ENCODE measurements at regions not wholly inside any gene's neighbourhood (a gene's known extent, or its start where the extent isn't known, plus 50 kb on each side); places are given as distances from the start of the nearest gene placed in this dataset.
A peak's percentile ranks its signal among the peaks of the same experiment; 100 is the strongest.

DNA sequence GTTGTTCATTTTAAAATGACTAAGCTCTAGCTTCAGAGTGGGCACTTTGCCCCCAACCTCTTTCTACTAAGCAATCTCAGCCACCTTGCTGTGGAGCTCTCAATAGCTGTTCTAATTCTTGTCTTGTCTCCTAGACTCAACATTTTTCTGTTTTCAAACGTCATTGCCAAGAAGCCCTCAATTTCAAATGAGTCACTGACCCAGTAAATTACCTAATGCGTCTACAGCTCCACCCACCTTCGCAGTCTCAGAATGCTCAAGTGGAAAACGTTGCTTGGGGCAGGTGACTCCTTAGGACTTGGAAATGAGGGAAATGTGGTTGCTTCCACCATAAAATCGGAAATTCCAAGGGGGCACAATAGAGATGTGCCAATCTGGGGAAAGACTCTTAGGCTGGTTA lies 59.0 kb downstream of the ING2 start:
- H3K36me3 ChIP-seq (ENCODE audit: insufficient read depth, low read length) = no peaks in the 10 kb centered on the region
- H3K27me3 ChIP-seq (ENCODE audit: insufficient read depth, low read length) = peaks cover 5% of the 10 kb centered on the region

DNA sequence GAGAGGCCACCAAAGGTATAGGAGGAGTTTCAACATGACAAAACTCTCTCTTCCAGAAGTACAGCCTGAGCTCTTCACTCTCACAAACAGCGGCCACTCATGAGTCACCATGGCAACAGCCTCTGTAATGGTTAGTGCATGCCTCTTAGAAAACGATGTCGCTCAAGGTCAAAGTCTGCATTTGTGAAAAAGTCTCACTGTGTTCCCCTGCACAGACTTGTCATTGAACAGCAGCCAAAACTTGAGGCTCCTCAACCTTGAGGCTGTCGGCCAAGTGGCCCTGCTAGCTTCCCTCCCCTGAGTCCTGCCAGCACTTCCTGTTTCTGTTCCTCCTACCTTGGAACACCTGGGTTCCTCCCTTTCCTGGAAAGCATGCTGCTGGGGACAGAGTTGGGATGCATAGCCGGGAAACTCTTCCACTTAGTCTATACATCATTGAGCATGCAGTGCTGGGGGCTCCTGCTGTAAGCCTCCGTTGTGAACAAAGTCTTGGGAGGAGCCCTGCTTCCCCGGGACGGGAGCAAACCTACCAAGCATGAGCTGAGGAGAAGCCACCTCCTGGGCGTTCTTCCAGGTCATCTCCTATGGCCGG lies 66.6 kb downstream of the ING2 start:
- H3K36me3 ChIP-seq (ENCODE audit: insufficient read depth, low read length) = no peaks in the 10 kb centered on the region
- H3K9me3 ChIP-seq (ENCODE audit: low read length) = no peaks in the 10 kb centered on the region
- peaks cover under 1% of the 10 kb centered on the region for H3K27me3 ChIP-seq (ENCODE audit: insufficient read depth, low read length)
- H3K4me1 ChIP-seq (ENCODE audit: insufficient read depth, low read length) = peaks cover 12% of the 10 kb centered on the region
- peak overlapping the region; percentile 2 for H3K4me3 ChIP-seq (ENCODE audit: low read length)
- no peak overlapping the region for H2AFZ ChIP-seq (ENCODE audit: low read depth, low read length)

More for the DNA sequence above, 59.0 kb downstream of the ING2 start:
- H3K4me3 ChIP-seq (ENCODE audit: low read length) = no peak overlapping the region
- H2AFZ ChIP-seq (ENCODE audit: low read depth, low read length) = no peak overlapping the region
- H3K9me3 ChIP-seq (ENCODE audit: low read length) = no peaks in the 10 kb centered on the region
- H3K4me1 ChIP-seq (ENCODE audit: insufficient read depth, low read length) = peaks cover 22% of the 10 kb centered on the region

DNA sequence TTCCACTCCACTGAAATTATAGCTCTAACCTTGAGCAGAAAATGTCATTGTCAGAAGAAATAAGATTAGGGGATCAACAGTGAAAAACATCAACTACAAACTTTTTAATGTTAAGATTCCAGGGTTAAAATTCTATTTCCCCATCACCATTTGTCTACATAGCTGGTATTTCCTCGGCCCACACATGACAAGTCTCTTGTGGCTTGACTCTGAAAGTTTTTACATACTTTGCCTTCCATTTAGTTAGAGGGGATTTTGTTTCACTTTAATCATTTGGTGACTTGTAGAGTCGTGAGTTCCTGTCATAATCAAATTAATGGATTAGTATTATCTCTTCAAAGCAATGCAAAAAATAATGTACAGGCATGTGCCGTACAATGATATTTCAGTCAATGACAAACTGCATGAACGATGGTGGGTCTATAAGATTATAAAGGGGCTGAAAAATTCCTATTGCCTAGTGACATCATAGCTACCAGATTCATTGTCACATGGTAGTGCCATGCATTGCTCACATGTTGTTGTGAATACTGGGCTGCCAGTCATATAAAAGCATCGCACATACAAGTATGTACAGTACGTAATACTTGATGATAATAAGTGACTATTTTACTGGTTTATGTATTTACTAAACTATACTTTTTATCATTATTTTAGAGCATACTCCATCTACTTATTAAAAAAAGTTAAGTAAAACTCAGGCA lies 72.0 kb downstream of the ING2 start:
- Histone ChIP-seq H3K27me3 (ENCODE audit: insufficient read depth, low read length) (no peaks in the 10 kb centered on the region), H3K4me1 (ENCODE audit: insufficient read depth, low read length) (peaks cover 4% of the 10 kb centered on the region), H2AFZ (ENCODE audit: low read depth, low read length) (no peak overlapping the region), H3K4me3 (ENCODE audit: low read length) (no peak overlapping the region), H3K36me3 (ENCODE audit: insufficient read depth, low read length) (no peaks in the 10 kb centered on the region), H3K9me3 (ENCODE audit: low read length) (no peaks in the 10 kb centered on the region)

DNA sequence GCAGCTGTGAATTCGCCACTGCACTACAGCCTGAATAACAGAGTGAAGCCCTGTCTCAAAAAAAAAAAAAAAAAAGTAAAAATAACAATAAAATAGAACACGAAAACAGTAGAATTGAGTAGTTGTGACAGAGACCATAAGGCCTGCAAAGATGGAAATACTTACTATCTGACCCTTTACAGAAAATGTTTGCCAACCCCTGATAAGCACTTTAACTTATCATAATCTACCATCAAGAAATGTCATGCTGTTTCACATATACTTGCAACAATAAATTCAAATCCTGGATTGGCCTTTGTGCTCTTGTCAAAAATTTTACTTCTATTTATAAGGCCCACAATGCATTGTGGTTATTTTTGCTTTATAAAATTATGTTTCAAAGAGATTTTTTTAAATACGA lies 75.5 kb downstream of the ING2 start:
- Histone ChIP-seq H2AFZ (ENCODE audit: low read depth, low read length) (no peak overlapping the region), H3K9me3 (ENCODE audit: low read length) (peaks cover 2% of the 10 kb centered on the region), H3K36me3 (ENCODE audit: insufficient read depth, low read length) (no peaks in the 10 kb centered on the region), H3K27me3 (ENCODE audit: insufficient read depth, low read length) (no peaks in the 10 kb centered on the region), H3K4me1 (ENCODE audit: insufficient read depth, low read length) (no peaks in the 10 kb centered on the region), H3K4me3 (ENCODE audit: low read length) (no peak overlapping the region)

DNA sequence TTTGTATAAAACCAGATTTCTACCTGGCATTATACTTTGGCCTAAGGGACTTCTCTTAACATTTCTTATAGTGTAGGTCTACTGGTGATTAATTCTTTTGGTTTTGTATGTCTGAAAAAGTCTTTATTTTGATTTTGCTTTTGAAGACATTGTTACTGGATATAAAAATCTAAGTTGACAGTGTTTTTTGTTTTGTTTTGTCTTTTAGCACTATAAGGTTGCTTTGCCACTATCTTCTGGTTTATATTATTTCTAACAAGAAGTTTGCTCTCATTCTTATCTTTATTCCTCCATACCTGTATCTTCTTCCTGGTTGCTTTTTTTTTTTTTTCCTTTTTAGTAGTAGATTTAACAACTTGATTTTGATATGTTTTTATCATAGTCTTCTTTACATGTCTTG lies 76.0 kb downstream of the ING2 start:
- H3K4me3 ChIP-seq (ENCODE audit: low read length) = no peak overlapping the region
- H3K27me3 ChIP-seq (ENCODE audit: insufficient read depth, low read length) = no peaks in the 10 kb centered on the region
- H2AFZ ChIP-seq (ENCODE audit: low read depth, low read length) = no peak overlapping the region
- H3K9me3 ChIP-seq (ENCODE audit: low read length) = peaks cover 2% of the 10 kb centered on the region
- no peaks in the 10 kb centered on the region for H3K36me3 ChIP-seq (ENCODE audit: insufficient read depth, low read length)
- H3K4me1 ChIP-seq (ENCODE audit: insufficient read depth, low read length) = no peaks in the 10 kb centered on the region

DNA sequence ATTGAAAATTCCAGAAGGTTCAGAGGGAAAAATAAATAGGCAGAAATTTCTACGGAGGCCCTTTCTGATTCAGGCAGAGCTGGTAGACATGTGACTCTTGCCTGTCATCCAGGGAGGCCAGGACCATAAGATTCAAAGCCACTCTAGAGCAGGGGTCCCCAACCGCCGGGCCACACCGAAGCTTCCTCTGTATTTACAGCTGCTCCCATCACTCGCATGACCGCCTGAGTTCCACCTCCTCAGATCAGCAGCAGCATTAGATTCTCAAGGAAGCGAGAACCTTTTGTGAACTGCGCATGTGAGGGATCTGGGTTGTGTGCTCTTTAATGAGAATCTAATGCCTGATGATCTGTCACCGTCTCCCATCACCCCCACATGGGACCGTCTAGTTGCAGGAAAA lies 72.2 kb downstream of the RWDD4 start:
- Histone ChIP-seq H3K27me3 (ENCODE audit: insufficient read depth, low read length) (no peaks in the 10 kb centered on the region), H3K4me1 (ENCODE audit: insufficient read depth, low read length) (no peaks in the 10 kb centered on the region), H3K9me3 (ENCODE audit: low read length) (peaks cover 2% of the 10 kb centered on the region), H3K4me3 (ENCODE audit: low read length) (no peak overlapping the region), H3K36me3 (ENCODE audit: insufficient read depth, low read length) (no peaks in the 10 kb centered on the region), H2AFZ (ENCODE audit: low read depth, low read length) (no peak overlapping the region)

DNA sequence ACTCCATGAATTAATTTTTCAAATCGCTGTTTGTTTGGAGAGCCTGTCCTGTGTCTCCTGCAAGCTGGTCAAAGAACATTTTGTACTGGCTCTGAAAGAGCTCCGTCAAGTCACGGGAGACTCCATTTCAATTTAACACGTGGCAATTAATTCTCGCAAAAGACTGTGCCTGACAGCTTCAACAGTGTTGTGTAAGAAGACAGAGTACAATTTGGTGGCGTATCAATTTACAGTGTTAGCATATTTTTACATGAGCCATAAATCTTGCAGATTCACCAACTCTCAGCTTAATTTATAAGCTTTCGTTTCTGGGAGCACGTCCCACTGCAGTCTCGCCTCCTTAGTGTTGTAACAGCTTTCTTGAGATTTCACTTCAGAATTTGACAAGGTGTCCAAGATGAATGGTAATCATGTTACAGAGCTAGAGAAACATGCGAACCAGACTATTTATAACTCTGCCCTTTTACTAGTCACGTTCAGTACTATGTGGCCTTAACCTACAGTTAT lies 70.8 kb downstream of the RWDD4 start:
- no peaks in the 10 kb centered on the region for H3K36me3 ChIP-seq (ENCODE audit: insufficient read depth, low read length)
- no peaks in the 10 kb centered on the region for H3K4me1 ChIP-seq (ENCODE audit: insufficient read depth, low read length)
- H3K27me3 ChIP-seq (ENCODE audit: insufficient read depth, low read length) = no peaks in the 10 kb centered on the region
- H2AFZ ChIP-seq (ENCODE audit: low read depth, low read length) = no peak overlapping the region
- H3K9me3 ChIP-seq (ENCODE audit: low read length) = peaks cover under 1% of the 10 kb centered on the region
- H3K4me3 ChIP-seq (ENCODE audit: low read length) = no peak overlapping the region

DNA sequence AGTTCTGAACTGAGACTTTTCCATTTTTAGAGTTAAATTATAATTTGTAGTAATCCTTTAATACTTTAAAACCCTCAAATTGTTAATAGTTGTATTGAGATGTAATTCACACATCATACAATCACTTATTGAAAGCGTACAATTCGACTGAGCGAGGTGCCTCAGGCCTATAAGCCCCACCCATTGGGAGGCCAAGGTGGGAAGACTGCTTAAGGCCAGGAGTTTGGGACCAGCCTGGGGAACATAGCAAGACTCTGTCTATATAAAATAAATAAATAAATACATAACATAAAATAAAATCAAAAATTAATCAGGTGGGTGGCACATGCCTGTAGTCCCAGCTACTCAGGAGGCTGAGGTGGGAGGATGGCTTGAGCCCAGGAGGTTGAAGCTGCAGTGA lies 70.3 kb downstream of the RWDD4 start:
- Histone ChIP-seq H3K9me3 (ENCODE audit: low read length) (no peaks in the 10 kb centered on the region), H3K36me3 (ENCODE audit: insufficient read depth, low read length) (no peaks in the 10 kb centered on the region), H3K27me3 (ENCODE audit: insufficient read depth, low read length) (no peaks in the 10 kb centered on the region), H2AFZ (ENCODE audit: low read depth, low read length) (no peak overlapping the region), H3K4me3 (ENCODE audit: low read length) (no peak overlapping the region), H3K4me1 (ENCODE audit: insufficient read depth, low read length) (no peaks in the 10 kb centered on the region)

DNA sequence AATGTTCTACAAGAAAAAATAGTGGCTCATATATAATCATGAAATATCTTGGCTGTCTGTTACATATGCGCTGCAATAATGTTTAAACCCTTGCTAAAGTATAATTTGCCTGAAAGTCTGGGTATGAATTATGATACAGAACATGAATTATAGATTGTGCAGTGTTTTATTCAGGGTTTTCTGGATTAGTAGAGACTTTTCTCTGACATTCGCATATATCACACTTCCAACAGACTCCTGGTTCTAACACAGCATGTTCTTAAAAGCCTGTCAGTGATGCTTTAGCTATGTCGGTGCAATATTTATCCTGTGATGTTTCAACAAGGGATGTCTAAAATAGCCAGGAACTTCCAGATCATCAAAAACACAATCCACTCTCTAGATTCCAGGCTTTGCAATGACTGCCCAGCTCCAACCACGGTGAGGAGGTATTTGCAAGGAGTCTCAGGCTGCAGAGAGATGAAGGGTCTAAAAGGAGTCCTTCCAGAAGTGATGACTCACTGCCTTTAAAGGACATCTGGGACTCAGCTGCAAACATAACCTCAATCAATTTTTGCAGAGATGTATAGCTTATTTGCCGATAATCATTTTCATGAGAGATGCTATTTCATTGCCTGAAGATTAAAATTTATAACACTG lies 69.4 kb downstream of the RWDD4 start:
- H3K4me3 ChIP-seq (ENCODE audit: low read length) = no peak overlapping the region
- H3K4me1 ChIP-seq (ENCODE audit: insufficient read depth, low read length) = no peaks in the 10 kb centered on the region
- H3K36me3 ChIP-seq (ENCODE audit: insufficient read depth, low read length) = no peaks in the 10 kb centered on the region
- H3K27me3 ChIP-seq (ENCODE audit: insufficient read depth, low read length) = no peaks in the 10 kb centered on the region
- H2AFZ ChIP-seq (ENCODE audit: low read depth, low read length) = no peak overlapping the region
- no peaks in the 10 kb centered on the region for H3K9me3 ChIP-seq (ENCODE audit: low read length)
